ENCODE measurements at regions not wholly inside any gene's neighbourhood (a gene's known extent, or its start where the extent isn't known, plus 50 kb on each side); places are given as distances from the start of the nearest gene placed in this dataset.

GRCh38 chr18:66209656-66210055 is 394.2 kb downstream of the CDH19 start:
- Histone ChIP-seq H3K9ac (ENCODE audit: low read length in 3 of 3) (no peak overlapping the region), H3K4me3 (ENCODE audit: low read length in 3 of 3) (no peak overlapping the region), H3K36me3 (ENCODE audit: control insufficient read depth in 2 of 3, insufficient read depth in 3 of 3, low read length in 3 of 3) (no peaks in the 10 kb centered on the region), H3K27ac (ENCODE audit: low read depth in 2 of 2, low read length in 2 of 2) (no peak overlapping the region), H3K9me3 (ENCODE audit: control insufficient read depth in 2 of 3, insufficient read depth in 1 of 3, low read length in 3 of 3) (no peaks in the 10 kb centered on the region), H3K27me3 (ENCODE audit: control insufficient read depth, insufficient read depth, low read length) (no peaks in the 10 kb centered on the region), H3K4me1 (ENCODE audit: control insufficient read depth in 2 of 3, insufficient read depth in 2 of 3, low read depth in 1 of 3, low read length in 3 of 3) (no peaks in the 10 kb centered on the region)
- intact Hi-C loops (cut with DNase I), result no loop called here
- TF ChIP-seq, protein P1, sequence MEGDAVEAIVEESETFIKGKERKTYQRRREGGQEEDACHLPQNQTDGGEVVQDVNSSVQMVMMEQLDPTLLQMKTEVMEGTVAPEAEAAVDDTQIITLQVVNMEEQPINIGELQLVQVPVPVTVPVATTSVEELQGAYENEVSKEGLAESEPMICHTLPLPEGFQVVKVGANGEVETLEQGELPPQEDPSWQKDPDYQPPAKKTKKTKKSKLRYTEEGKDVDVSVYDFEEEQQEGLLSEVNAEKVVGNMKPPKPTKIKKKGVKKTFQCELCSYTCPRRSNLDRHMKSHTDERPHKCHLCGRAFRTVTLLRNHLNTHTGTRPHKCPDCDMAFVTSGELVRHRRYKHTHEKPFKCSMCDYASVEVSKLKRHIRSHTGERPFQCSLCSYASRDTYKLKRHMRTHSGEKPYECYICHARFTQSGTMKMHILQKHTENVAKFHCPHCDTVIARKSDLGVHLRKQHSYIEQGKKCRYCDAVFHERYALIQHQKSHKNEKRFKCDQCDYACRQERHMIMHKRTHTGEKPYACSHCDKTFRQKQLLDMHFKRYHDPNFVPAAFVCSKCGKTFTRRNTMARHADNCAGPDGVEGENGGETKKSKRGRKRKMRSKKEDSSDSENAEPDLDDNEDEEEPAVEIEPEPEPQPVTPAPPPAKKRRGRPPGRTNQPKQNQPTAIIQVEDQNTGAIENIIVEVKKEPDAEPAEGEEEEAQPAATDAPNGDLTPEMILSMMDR (IDR thresholded peaks at IDR 0.05; ENCODE audit: borderline replicate concordance, extremely low read depth, insufficient read depth), result no peak
- FAIRE-seq (no peak), DNase-seq (no peak)

DNA sequence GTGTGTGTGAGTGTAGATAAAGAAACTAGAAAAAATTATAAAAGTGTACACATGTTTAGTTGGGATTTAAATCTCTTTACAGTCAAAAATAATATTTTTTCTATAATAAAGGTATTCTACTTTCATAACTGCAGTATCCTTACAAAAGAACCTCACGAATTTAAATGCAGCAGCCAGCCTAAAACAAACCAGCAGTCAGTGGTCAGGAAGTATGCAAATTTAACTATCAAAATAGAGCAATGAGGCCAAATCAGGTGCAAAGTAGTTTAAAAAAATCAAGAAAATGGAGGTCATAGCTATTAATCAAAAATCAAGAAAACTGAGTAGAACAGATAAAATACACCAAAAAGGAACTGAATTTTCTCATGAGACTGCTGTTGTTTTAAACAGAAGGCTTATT is 407.1 kb downstream of the CDH19 start:
- Histone ChIP-seq H3K9ac (ENCODE audit: low read length in 3 of 3) (no peak overlapping the region), H3K4me3 (ENCODE audit: low read length in 3 of 3) (no peak overlapping the region), H3K9me3 (ENCODE audit: control insufficient read depth in 2 of 3, insufficient read depth in 1 of 3, low read length in 3 of 3) (no peaks in the 10 kb centered on the region), H3K27me3 (ENCODE audit: control insufficient read depth, insufficient read depth, low read length) (no peaks in the 10 kb centered on the region), H3K36me3 (ENCODE audit: control insufficient read depth in 2 of 3, insufficient read depth in 3 of 3, low read length in 3 of 3) (no peaks in the 10 kb centered on the region), H3K27ac (ENCODE audit: low read depth in 2 of 2, low read length in 2 of 2) (no peak overlapping the region), H3K4me1 (ENCODE audit: control insufficient read depth in 2 of 3, insufficient read depth in 2 of 3, low read depth in 1 of 3, low read length in 3 of 3) (no peaks in the 10 kb centered on the region)
- intact Hi-C loops (cut with DNase I), result no loop called here
- TF ChIP-seq, protein P1 (IDR thresholded peaks at IDR 0.05; ENCODE audit: borderline replicate concordance, extremely low read depth, insufficient read depth), result no peak
- DNase-seq (no peak), FAIRE-seq (no peak)

DNA sequence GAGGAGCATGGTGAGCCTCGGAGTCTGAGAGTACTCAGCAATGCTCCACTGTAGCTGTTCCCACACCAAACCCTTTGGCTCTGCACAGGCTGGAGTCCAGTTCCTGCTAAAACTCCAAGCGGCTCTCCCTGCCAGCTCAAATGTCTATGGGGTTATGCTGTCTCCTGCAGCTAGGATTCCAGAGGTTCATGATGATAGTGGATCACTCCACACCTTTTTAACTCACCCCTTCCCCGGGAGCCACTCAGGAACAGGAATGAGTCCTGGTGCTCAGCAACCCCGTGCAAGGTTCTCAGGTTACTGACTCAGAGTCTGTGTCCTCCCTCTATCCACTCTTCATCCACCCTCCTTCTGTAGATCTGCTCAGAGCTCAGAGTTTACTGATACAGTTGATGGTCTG is 410.0 kb downstream of the CDH19 start:
- Histone ChIP-seq H3K4me3 (ENCODE audit: low read length in 3 of 3) (no peak overlapping the region), H3K9me3 (ENCODE audit: control insufficient read depth in 2 of 3, insufficient read depth in 1 of 3, low read length in 3 of 3) (no peaks in the 10 kb centered on the region)
- no peak for FAIRE-seq

GRCh38 chr18:66193394-66193793 is 410.5 kb downstream of the CDH19 start:
- no peak for DNase-seq
- intact Hi-C loops (cut with DNase I), result no loop called here
- Histone ChIP-seq H3K9ac (ENCODE audit: low read length in 3 of 3) (no peak overlapping the region), H3K4me1 (ENCODE audit: control insufficient read depth in 2 of 3, insufficient read depth in 2 of 3, low read depth in 1 of 3, low read length in 3 of 3) (no peaks in the 10 kb centered on the region), H3K9me3 (ENCODE audit: control insufficient read depth in 2 of 3, insufficient read depth in 1 of 3, low read length in 3 of 3) (no peaks in the 10 kb centered on the region), H3K27ac (ENCODE audit: low read depth in 2 of 2, low read length in 2 of 2) (no peak overlapping the region), H3K36me3 (ENCODE audit: control insufficient read depth in 2 of 3, insufficient read depth in 3 of 3, low read length in 3 of 3) (no peaks in the 10 kb centered on the region), H3K27me3 (ENCODE audit: control insufficient read depth, insufficient read depth, low read length) (no peaks in the 10 kb centered on the region), H3K4me3 (ENCODE audit: low read length in 3 of 3) (no peak overlapping the region)
- no peak for FAIRE-seq
- TF ChIP-seq, protein P1 (IDR thresholded peaks at IDR 0.05; ENCODE audit: borderline replicate concordance, extremely low read depth, insufficient read depth), result no peak

More for the DNA sequence above, 410.0 kb downstream of the CDH19 start:
- Histone ChIP-seq H3K27me3 (ENCODE audit: control insufficient read depth, insufficient read depth, low read length) (no peaks in the 10 kb centered on the region), H3K27ac (ENCODE audit: low read depth in 2 of 2, low read length in 2 of 2) (no peak overlapping the region), H3K4me1 (ENCODE audit: control insufficient read depth in 2 of 3, insufficient read depth in 2 of 3, low read depth in 1 of 3, low read length in 3 of 3) (no peaks in the 10 kb centered on the region), H3K9ac (ENCODE audit: low read length in 3 of 3) (no peak overlapping the region), H3K36me3 (ENCODE audit: control insufficient read depth in 2 of 3, insufficient read depth in 3 of 3, low read length in 3 of 3) (no peaks in the 10 kb centered on the region)
- intact Hi-C loops (cut with DNase I), result no loop called here
- no peak for DNase-seq
- TF ChIP-seq, protein P1 (IDR thresholded peaks at IDR 0.05; ENCODE audit: borderline replicate concordance, extremely low read depth, insufficient read depth), result no peak
